ENCODE measurements at regions not wholly inside any gene's neighbourhood (a gene's known extent, or its start where the extent isn't known, plus 50 kb on each side); places are given as distances from the start of the nearest gene placed in this dataset.

DNA sequence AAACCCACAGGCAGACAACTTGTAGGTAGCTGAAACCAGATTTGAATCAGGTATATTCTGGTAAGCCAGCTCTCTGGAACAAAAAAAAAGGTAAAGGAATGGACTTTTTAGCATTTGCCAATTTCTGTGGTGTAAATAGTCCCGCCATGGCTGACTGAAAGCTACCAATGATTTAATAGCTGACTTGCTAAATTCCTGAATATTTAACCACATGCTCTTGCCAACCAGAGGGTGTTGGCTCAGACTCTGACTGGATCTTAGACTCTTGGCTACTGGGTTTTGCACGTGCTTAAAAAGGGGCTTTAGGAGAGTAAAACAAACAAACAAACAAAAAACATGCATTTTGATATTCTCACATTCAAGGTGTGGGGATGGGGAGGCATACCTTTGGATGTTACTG lies 600.0 kb upstream of the CDH4 start:
- no peaks in the 10 kb centered on the region for H3K36me3 ChIP-seq (replicated peaks)
- in situ Hi-C loops (cut with MboI; ENCODE audit: low sequenced_read_pairs): no loop called here
- no peaks in the 10 kb centered on the region for H3K27me3 ChIP-seq (ENCODE audit: low read depth)
- H3K4me1 ChIP-seq: no peaks in the 10 kb centered on the region
- no peak overlapping the region for H3K4me3 ChIP-seq
- no peak for DNase-seq (ENCODE audit: low spot score in 2 of 2)
- H3K9me3 ChIP-seq: no peaks in the 10 kb centered on the region; the same call in 1 of the 2 replicates

GRCh38 chr20:60652615-60653014 lies 599.4 kb upstream of the CDH4 start:
- no peak for DNase-seq (ENCODE audit: low spot score in 2 of 2)
- H3K27me3 ChIP-seq (ENCODE audit: low read depth): no peaks in the 10 kb centered on the region
- H3K4me3 ChIP-seq: no peak overlapping the region
- H3K9me3 ChIP-seq: no peaks in the 10 kb centered on the region; the same call in 1 of the 2 replicates
- no peaks in the 10 kb centered on the region for H3K36me3 ChIP-seq (replicated peaks)
- H3K4me1 ChIP-seq: no peaks in the 10 kb centered on the region
- in situ Hi-C loops (cut with MboI; ENCODE audit: low sequenced_read_pairs): no loop called here

- Histone ChIP-seq H3K9me3 (no peaks in the 10 kb centered on the region), H3K36me3 (replicated peaks) (no peaks in the 10 kb centered on the region), H3K27me3 (ENCODE audit: low read depth) (no peaks in the 10 kb centered on the region), H3K4me3 (no peak overlapping the region), H3K4me1 (no peaks in the 10 kb centered on the region)
- DNase-seq (ENCODE audit: low spot score in 2 of 2): no peak
- in situ Hi-C loops (cut with MboI; ENCODE audit: low sequenced_read_pairs): no loop called here
Observed at GRCh38 chr20:60653111-60653845, 598.8 kb upstream of the CDH4 start.

- Histone ChIP-seq H3K36me3 (replicated peaks) (no peaks in the 10 kb centered on the region), H3K27me3 (ENCODE audit: low read depth) (no peaks in the 10 kb centered on the region), H3K4me1 (no peaks in the 10 kb centered on the region), H3K9me3 (no peaks in the 10 kb centered on the region; the same call in 1 of the 2 replicates), H3K4me3 (no peak overlapping the region)
- DNase-seq (ENCODE audit: low spot score in 2 of 2): no peak
- in situ Hi-C loops (cut with MboI; ENCODE audit: low sequenced_read_pairs): no loop called here
Observed at GRCh38 chr20:60658681-60659080, 593.4 kb upstream of the CDH4 start.

DNA sequence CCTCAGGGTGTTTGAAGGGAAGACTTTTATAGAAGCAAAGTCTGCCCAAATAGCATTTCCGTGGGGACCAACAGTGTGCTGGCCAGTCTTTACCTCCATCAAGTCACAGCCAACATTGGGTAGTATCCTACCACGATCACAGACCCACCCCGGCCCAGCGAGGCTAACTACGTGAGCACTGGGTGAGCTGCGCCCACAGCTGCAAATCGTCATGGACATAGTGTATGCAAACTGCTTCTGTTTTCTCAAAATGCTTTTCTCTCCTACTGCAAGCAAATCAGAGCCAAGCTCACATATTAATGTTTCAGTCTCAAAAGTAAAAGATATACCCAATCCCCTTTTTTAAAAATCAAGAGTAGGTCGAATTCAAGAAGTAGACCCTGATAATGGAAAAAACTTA lies 592.8 kb upstream of the CDH4 start:
- Histone ChIP-seq H3K9me3 (no peaks in the 10 kb centered on the region; the same call in 1 of the 2 replicates), H3K4me1 (no peaks in the 10 kb centered on the region), H3K36me3 (replicated peaks) (no peaks in the 10 kb centered on the region), H3K4me3 (no peak overlapping the region), H3K27me3 (ENCODE audit: low read depth) (no peaks in the 10 kb centered on the region)
- in situ Hi-C loops (cut with MboI; ENCODE audit: low sequenced_read_pairs): no loop called here
- DNase-seq (ENCODE audit: low spot score in 2 of 2): no peak

- H3K27me3 ChIP-seq (ENCODE audit: low read depth): no peaks in the 10 kb centered on the region
- no peaks in the 10 kb centered on the region for H3K36me3 ChIP-seq (replicated peaks)
- H3K9me3 ChIP-seq: peaks cover 2% of the 10 kb centered on the region; the same call in 1 of the 2 replicates
- H3K4me3 ChIP-seq: no peak overlapping the region
- no peak for DNase-seq (ENCODE audit: low spot score in 2 of 2)
- no peaks in the 10 kb centered on the region for H3K4me1 ChIP-seq
- in situ Hi-C loops (cut with MboI; ENCODE audit: low sequenced_read_pairs): no loop called here
Observed at GRCh38 chr20:60662307-60662706, 589.8 kb upstream of the CDH4 start.

DNA sequence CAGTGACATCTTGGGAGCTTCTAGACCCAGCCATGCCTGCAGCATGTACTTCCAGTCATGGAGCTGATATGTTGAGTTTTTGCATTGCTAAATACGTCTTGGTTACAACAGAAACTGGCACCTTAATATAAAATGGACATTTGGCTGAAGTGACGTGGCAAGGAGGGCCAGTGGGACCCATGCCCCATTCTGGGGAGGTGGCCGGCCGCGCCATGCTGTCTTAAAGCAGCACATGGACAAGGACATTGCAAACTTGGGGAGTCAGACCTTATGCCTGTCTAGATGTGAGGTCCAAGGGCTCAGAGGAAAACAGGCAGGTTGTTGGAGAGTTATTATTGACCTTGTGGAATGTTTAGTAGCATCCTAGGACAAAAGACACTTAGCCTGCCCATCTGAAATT lies 588.0 kb upstream of the CDH4 start:
- peaks cover 2% of the 10 kb centered on the region; the same call in 1 of the 2 replicates for H3K9me3 ChIP-seq
- H3K36me3 ChIP-seq (replicated peaks): no peaks in the 10 kb centered on the region
- DNase-seq (ENCODE audit: low spot score in 2 of 2): no peak
- in situ Hi-C loops (cut with MboI; ENCODE audit: low sequenced_read_pairs): no loop called here
- H3K4me1 ChIP-seq: no peaks in the 10 kb centered on the region
- H3K27me3 ChIP-seq (ENCODE audit: low read depth): no peaks in the 10 kb centered on the region
- H3K4me3 ChIP-seq: no peak overlapping the region

DNA sequence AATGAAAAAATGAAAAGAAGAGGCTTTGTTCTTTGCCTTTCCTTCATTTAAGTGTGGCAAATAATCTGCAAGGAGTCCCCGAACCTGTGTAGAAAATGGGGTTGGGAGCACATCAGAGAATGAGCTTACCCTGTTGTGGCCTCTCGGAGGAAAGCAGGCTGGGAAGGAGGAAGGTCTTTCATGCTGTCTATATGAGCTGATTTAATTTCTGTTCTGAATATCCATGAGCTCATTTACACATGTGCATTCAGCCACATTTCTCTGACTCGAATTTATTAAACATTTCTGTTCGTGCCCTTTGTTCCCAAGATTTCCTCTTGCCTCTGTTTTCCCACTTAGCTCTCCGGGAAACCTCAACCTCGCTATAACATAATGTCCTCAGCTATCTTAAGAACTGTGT lies 584.4 kb upstream of the CDH4 start:
- H3K36me3 ChIP-seq (replicated peaks): no peaks in the 10 kb centered on the region
- no peak overlapping the region for H3K4me3 ChIP-seq
- H3K9me3 ChIP-seq: peaks cover 2% of the 10 kb centered on the region; the same call in 1 of the 2 replicates
- H3K27me3 ChIP-seq (ENCODE audit: low read depth): no peaks in the 10 kb centered on the region
- in situ Hi-C loops (cut with MboI; ENCODE audit: low sequenced_read_pairs): no loop called here
- no peaks in the 10 kb centered on the region for H3K4me1 ChIP-seq
- DNase-seq (ENCODE audit: low spot score in 2 of 2): no peak

DNA sequence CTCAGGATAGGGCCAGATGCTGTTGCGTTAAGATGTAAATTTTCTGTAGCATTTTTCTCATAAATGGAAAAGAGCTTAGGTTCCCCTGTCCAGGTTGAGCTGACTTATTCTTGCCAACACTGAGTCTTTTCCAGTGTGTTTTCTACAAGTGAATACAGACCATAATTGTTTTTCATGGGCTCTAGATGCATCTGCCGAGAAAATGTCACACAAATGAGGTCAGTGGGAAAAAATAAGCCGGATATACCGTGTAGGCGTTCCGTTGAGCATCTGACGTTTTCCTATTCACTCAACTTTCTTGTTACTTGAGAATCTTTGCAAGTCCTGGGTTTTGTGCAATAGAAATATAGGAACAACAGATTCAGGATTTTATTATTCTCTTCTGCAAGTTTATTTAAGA lies 582.9 kb upstream of the CDH4 start:
- in situ Hi-C loops (cut with MboI; ENCODE audit: low sequenced_read_pairs): no loop called here
- no peaks in the 10 kb centered on the region for H3K27me3 ChIP-seq (ENCODE audit: low read depth)
- peaks cover 2% of the 10 kb centered on the region; the same call in 1 of the 2 replicates for H3K9me3 ChIP-seq
- no peaks in the 10 kb centered on the region for H3K4me1 ChIP-seq
- no peaks in the 10 kb centered on the region for H3K36me3 ChIP-seq (replicated peaks)
- H3K4me3 ChIP-seq: no peak overlapping the region
- no peak for DNase-seq (ENCODE audit: low spot score in 2 of 2)

DNA sequence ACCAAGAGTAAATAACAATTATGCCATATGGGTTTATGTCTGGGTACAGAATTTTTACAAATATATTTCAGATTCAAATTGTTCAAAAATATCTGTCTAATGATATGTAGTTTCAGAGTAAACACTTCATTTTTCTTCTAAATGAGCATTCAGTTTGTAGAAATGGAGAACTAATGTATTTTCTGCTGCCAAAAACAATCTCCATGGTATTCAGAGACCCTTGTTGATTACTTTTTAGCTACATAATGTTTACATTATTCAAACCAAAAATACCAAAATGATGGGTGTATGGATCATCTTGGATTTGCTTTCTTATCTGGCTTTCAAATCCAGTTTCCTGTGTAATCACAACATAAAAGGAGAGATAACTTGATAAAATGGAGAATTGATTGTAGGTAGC lies 576.0 kb upstream of the CDH4 start:
- no peaks in the 10 kb centered on the region for H3K4me1 ChIP-seq
- in situ Hi-C loops (cut with MboI; ENCODE audit: low sequenced_read_pairs): no loop called here
- no peak for DNase-seq (ENCODE audit: low spot score in 2 of 2)
- no peaks in the 10 kb centered on the region for H3K27me3 ChIP-seq (ENCODE audit: low read depth)
- H3K4me3 ChIP-seq: no peak overlapping the region
- H3K36me3 ChIP-seq (replicated peaks): no peaks in the 10 kb centered on the region
- H3K9me3 ChIP-seq: peaks cover 5% of the 10 kb centered on the region; the same call in 1 of the 2 replicates

DNA sequence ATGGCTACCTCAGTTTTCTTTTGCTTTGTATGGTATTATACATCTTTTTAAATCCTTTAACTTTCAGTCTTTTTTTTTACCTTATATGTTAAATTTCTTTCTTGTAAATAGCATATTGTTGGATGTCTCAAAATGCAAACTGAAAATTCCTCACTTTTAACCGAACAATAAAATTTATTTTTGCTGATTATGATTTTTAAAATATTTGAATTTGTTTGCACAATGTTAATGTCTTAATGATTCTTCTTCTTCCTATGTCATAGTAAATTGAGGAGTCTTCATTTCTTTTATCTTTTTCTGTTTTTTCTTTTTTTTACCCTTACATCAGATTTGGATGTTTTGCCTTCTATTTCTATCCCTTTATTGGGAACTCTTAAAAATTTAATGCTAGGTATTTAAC lies 574.2 kb upstream of the CDH4 start:
- Histone ChIP-seq H3K36me3 (replicated peaks) (no peaks in the 10 kb centered on the region), H3K27me3 (ENCODE audit: low read depth) (no peaks in the 10 kb centered on the region), H3K4me3 (no peak overlapping the region), H3K9me3 (peaks cover 5% of the 10 kb centered on the region; the same call in 1 of the 2 replicates), H3K4me1 (no peaks in the 10 kb centered on the region)
- in situ Hi-C loops (cut with MboI; ENCODE audit: low sequenced_read_pairs): no loop called here
- DNase-seq (ENCODE audit: low spot score in 2 of 2): no peak

GRCh38 chr20:60680554-60680953 lies 571.5 kb upstream of the CDH4 start:
- no peak for DNase-seq (ENCODE audit: low spot score in 2 of 2)
- in situ Hi-C loops (cut with MboI; ENCODE audit: low sequenced_read_pairs): no loop called here
- no peak overlapping the region for H3K4me3 ChIP-seq
- peaks cover 5% of the 10 kb centered on the region; the same call in 1 of the 2 replicates for H3K9me3 ChIP-seq
- H3K27me3 ChIP-seq (ENCODE audit: low read depth): no peaks in the 10 kb centered on the region
- H3K4me1 ChIP-seq: no peaks in the 10 kb centered on the region
- H3K36me3 ChIP-seq (replicated peaks): no peaks in the 10 kb centered on the region

DNA sequence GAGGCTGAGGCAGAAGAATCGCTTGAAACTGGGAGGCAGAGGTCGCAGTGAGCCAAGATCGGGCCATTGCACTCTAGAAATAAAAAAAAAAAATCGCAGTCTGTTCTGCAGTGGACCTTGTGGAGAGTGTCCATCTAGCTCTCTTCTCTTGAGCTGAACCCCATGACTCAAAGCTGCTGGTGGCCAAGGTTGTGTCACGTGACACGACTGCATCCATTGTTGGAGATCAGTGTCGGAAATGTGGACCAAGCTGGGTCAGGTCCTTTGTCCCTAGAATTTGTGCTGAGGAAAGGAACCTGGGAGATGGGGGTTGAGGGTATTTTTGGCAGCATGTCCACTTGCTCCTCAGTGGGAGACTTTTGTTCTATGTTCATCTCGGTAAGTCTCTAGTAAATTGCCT lies 564.8 kb upstream of the CDH4 start:
- peaks cover 3% of the 10 kb centered on the region; the same call in 1 of the 2 replicates for H3K9me3 ChIP-seq
- H3K27me3 ChIP-seq (ENCODE audit: low read depth): no peaks in the 10 kb centered on the region
- DNase-seq (ENCODE audit: low spot score in 2 of 2): no peak
- no peak overlapping the region for H3K4me3 ChIP-seq
- H3K36me3 ChIP-seq (replicated peaks): no peaks in the 10 kb centered on the region
- no peaks in the 10 kb centered on the region for H3K4me1 ChIP-seq
- in situ Hi-C loops (cut with MboI; ENCODE audit: low sequenced_read_pairs): no loop called here

DNA sequence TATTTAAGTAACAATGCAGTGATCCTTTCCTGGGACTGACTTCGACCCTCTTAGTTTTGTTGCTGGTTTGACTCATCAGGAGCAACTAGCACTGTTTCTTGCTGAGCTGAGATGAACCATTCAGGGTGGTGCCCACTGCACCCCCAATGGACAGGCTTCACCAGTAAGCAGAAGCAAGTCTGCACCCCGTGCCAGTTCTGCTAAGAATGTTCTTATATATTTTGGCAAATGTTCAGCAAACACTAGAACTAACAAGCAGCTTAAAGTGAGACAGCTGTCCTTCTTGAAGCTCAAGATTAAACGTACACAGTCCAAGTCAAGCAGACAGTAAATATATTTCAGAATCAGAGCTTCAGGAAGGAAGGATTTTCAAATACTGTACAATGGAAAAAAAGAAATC lies 561.3 kb upstream of the CDH4 start:
- Histone ChIP-seq H3K27me3 (ENCODE audit: low read depth) (no peaks in the 10 kb centered on the region), H3K4me1 (no peaks in the 10 kb centered on the region), H3K9me3 (peaks cover 3% of the 10 kb centered on the region; the same call in 1 of the 2 replicates), H3K4me3 (no peak overlapping the region), H3K36me3 (replicated peaks) (no peaks in the 10 kb centered on the region)
- in situ Hi-C loops (cut with MboI; ENCODE audit: low sequenced_read_pairs): no loop called here
- DNase-seq (ENCODE audit: low spot score in 2 of 2): no peak
